HCT116 (cell line): ENCODE measurements at regions not wholly inside any gene's neighbourhood (a gene's known extent, or its start where the extent isn't known, plus 50 kb on each side); places are given as distances from the start of the nearest gene placed in this dataset.

Experiments
- ATAC-seq: fragments of 200-7000 bp; cut with Tn5 transposase; 2 replicates; pipeline ENCODE4 v1.9.1; 2020; ENCODE audit warnings: mild to moderate bottlenecking, moderate library complexity
- BruUV-seq: library from RNA; stranded (reverse); fragments of 400-500 nt; replicated peaks from 2 replicates; lab custom pipeline; 2021; lab: Mats Ljungman, UMichigan
- CTCF ChIA-PET: fragments of 300-600 bp; sonication (Branson Sonifier 250); formaldehyde crosslinking; loops from one replicate; lab custom pipeline; 2021; ENCODE audit warnings: antibody characterized with exemption; lab: Charles Lee
- POLR2A ChIA-PET: fragments of 300-600, 350-600 bp; sonication (Branson Sonifier 250); formaldehyde crosslinking; loops from one replicate; lab custom pipeline; 2021; ENCODE audit warnings: antibody characterized with exemption; lab: Charles Lee
- RAD21 ChIA-PET, 2 experiments: fragments of 300-600 bp; sonication (Branson Sonifier 250); formaldehyde crosslinking; loops; one replicate each; lab custom pipeline; 2023; ENCODE audit warnings: low total read pairs in 2 of 2; ENCODE audit not compliant: uncharacterized antibody in 2 of 2, unreplicated experiment in 2 of 2, low non-redundant PET in 1 of 2; lab: Charles Lee
- DNase-seq: peaks from one replicate; pipeline ENCODE4 v3.0.0-alpha.2; 2010; ENCODE audit warnings: low read depth, low spot score
- H2AFZ ChIP-seq: fragments of 200-600 bp; shearing (Covaris generic), sonication (generic); 2 replicates; pipeline ENCODE4 v1.6.1; 2017; ENCODE audit warnings: low read depth, mixed run types, mixed read lengths, antibody characterized with exemption, low read length; ENCODE audit not compliant: poor library complexity, severe bottlenecking
- H3K27ac ChIP-seq: 2 replicates; pipeline ENCODE4 v1.5.1; 2012; ENCODE audit warnings: low read depth, low read length
- H3K27me3 ChIP-seq: fragments of 200-600 bp; sonication (generic); 2 replicates; pipeline ENCODE4 v1.6.1; 2016; ENCODE audit warnings: mixed run types, low read length, mixed read lengths; ENCODE audit not compliant: insufficient read depth
- H3K36me3 ChIP-seq, 2 experiments: fragments of 200-500 bp in 1 of 2; fragments of 200-600 bp in 1 of 2; sonication (Bioruptor generic) in 1 of 2; sonication (generic) in 1 of 2; 2 replicates each; pipeline versions ENCODE4 v1.5.1 to v1.6.1; 2014 to 2016; ENCODE audit warnings: low read length in 2 of 2, inconsistent platforms in 1 of 2, mixed read lengths in 1 of 2, mixed run types in 1 of 2; ENCODE audit not compliant: insufficient read depth in 2 of 2, control insufficient read depth in 1 of 2
- H3K4me1 ChIP-seq, 2 experiments: fragments of 200-600 bp in 1 of 2; sonication (generic) in 1 of 2; 2 replicates each; pipeline versions ENCODE4 v1.5.1 to v1.6.1; 2012 to 2017; ENCODE audit warnings: low read length in 2 of 2, inconsistent platforms in 1 of 2, mild to moderate bottlenecking in 1 of 2, mixed read lengths in 1 of 2, mixed run types in 1 of 2, moderate library complexity in 1 of 2; ENCODE audit not compliant: insufficient read depth in 2 of 2, control insufficient read depth in 1 of 2
- H3K4me2 ChIP-seq: fragments of 200-600 bp; sonication (generic); 2 replicates; pipeline ENCODE4 v1.6.1; 2017; ENCODE audit warnings: mixed run types, low read length, mixed read lengths
- H3K4me3 ChIP-seq, 2 experiments: fragments of 200-600 bp in 1 of 2; sonication (generic) in 1 of 2; replicated peaks in 1 of 2; 2 replicates each; pipeline ENCODE4 v1.5.1; 2011 to 2016; ENCODE audit warnings: low read length in 2 of 2, control low read depth in 1 of 2, low read depth in 1 of 2, mild to moderate bottlenecking in 1 of 2, mixed read lengths in 1 of 2, mixed run types in 1 of 2
- H3K79me2 ChIP-seq: fragments of 200-600 bp; sonication (generic); 2 replicates; pipeline ENCODE4 v1.6.1; 2017; ENCODE audit warnings: mild to moderate bottlenecking, mixed run types, low read length, moderate library complexity, mixed read lengths; ENCODE audit not compliant: insufficient read depth
- H3K9ac ChIP-seq: fragments of 200-600 bp; sonication (generic); 2 replicates; pipeline ENCODE4 v1.6.1; 2016; ENCODE audit warnings: low read length, mixed read lengths
- H3K9me2 ChIP-seq: fragments of 200-600 bp; sonication (generic), shearing (Covaris generic); 2 replicates; pipeline ENCODE4 v1.6.1; 2017; ENCODE audit warnings: mixed run types, mild to moderate bottlenecking, moderate library complexity; ENCODE audit not compliant: insufficient read depth
- H3K9me3 ChIP-seq, 2 experiments: fragments of 200-500 bp in 1 of 2; fragments of 200-600 bp in 1 of 2; sonication (Bioruptor generic) in 1 of 2; sonication (generic) in 1 of 2; 2 replicates each; pipeline ENCODE4 v1.6.1; 2014 to 2017; ENCODE audit warnings: low read length in 2 of 2, mixed read lengths in 2 of 2, inconsistent platforms in 1 of 2, low read depth in 1 of 2, mild to moderate bottlenecking in 1 of 2, mixed run types in 1 of 2, moderate library complexity in 1 of 2; ENCODE audit not compliant: control insufficient read depth in 1 of 2, insufficient read depth in 1 of 2
- H4K20me1 ChIP-seq: fragments of 200-600 bp; sonication (generic), shearing (Covaris generic); 2 replicates; pipeline ENCODE4 v1.6.1; 2017; ENCODE audit warnings: mixed run types, mild to moderate bottlenecking, moderate library complexity; ENCODE audit not compliant: insufficient read depth
- ATF3 ChIP-seq: IDR thresholded peaks from 2 replicates; pipeline ENCODE4 v1.6.1; 2012
- CBX3 ChIP-seq: IDR thresholded peaks from 2 replicates; pipeline ENCODE4 v1.6.1; 2012; ENCODE audit warnings: low read depth
- CEBPB ChIP-seq: IDR thresholded peaks from 2 replicates; pipeline ENCODE4 v1.6.1; 2012; ENCODE audit warnings: low read depth
- CTCF ChIP-seq, 3 experiments: fragments of 200-600 bp in 1 of 3; sonication (generic) in 1 of 3; IDR thresholded peaks in 2 of 3; conservative IDR thresholded peaks in 1 of 3; 2 replicates each; pipeline ENCODE4 v1.5.1; 2012 to 2017; ENCODE audit warnings: low read depth in 2 of 3, low read length in 2 of 3, antibody characterized with exemption in 1 of 3, borderline replicate concordance in 1 of 3, control low read depth in 1 of 3, mild to moderate bottlenecking in 1 of 3, mixed read lengths in 1 of 3, mixed run types in 1 of 3, moderate library complexity in 1 of 3; ENCODE audit not compliant: insufficient read depth in 1 of 3
- EGR1 ChIP-seq: IDR thresholded peaks from 2 replicates; pipeline ENCODE4 v1.6.1; 2012; ENCODE audit warnings: low read depth
- ELF1 ChIP-seq: IDR thresholded peaks from 2 replicates; pipeline ENCODE4 v1.6.1; 2012; ENCODE audit warnings: low read depth, borderline replicate concordance
- EZH2phosphoT487 ChIP-seq: fragments of 200-600 bp; IDR thresholded peaks from 2 replicates; pipeline ENCODE4 v1.6.1; 2018; ENCODE audit warnings: antibody characterized with exemption, borderline replicate concordance
- JUND ChIP-seq: IDR thresholded peaks from 2 replicates; pipeline ENCODE4 v1.6.1; 2012
- MAX ChIP-seq: IDR thresholded peaks from 2 replicates; pipeline ENCODE4 v1.6.1; 2012
- POLR2A ChIP-seq: IDR thresholded peaks from 2 replicates; pipeline ENCODE4 v1.7.0; 2011; ENCODE audit warnings: borderline replicate concordance; ENCODE audit not compliant: insufficient read depth, insufficient read length; ENCODE audit errors: extremely low read depth
- POLR2AphosphoS5 ChIP-seq: IDR thresholded peaks from 2 replicates; pipeline ENCODE4 v1.6.1; 2011; ENCODE audit warnings: mild to moderate bottlenecking, low read depth, low read length, moderate library complexity
- RAD21 ChIP-seq: IDR thresholded peaks from 2 replicates; pipeline ENCODE4 v1.6.1; 2012; ENCODE audit warnings: low read depth, mild to moderate bottlenecking
- SIN3A ChIP-seq: IDR thresholded peaks from 2 replicates; pipeline ENCODE4 v1.6.1; 2012; ENCODE audit warnings: low read depth
- SP1 ChIP-seq: IDR thresholded peaks from 2 replicates; pipeline ENCODE4 v1.6.1; 2012; ENCODE audit warnings: low read depth
- TCF7L2 ChIP-seq: IDR thresholded peaks from 2 replicates; pipeline ENCODE4 v1.7.0; 2011; ENCODE audit warnings: borderline replicate concordance, inconsistent platforms; ENCODE audit not compliant: insufficient read depth, insufficient read length; ENCODE audit errors: extremely low read depth
- YY1 ChIP-seq: IDR thresholded peaks from 2 replicates; pipeline ENCODE4 v1.6.1; 2011; ENCODE audit warnings: low read length, low read depth, moderate library complexity, mild to moderate bottlenecking; ENCODE audit not compliant: insufficient replicate concordance; ENCODE audit errors: extremely low read depth
- ZBTB33 ChIP-seq: IDR thresholded peaks from 2 replicates; pipeline ENCODE4 v1.6.1; 2011; ENCODE audit warnings: mild to moderate bottlenecking, low read length, moderate library complexity; ENCODE audit not compliant: insufficient replicate concordance; ENCODE audit errors: extremely low read depth
- intact Hi-C: fragments of 100-400 bp; cut with micrococcal nuclease; formaldehyde crosslinking; loops from 2 replicates; pipeline ENCODE4 v1.10.0; 2022
- TF ChIP-seq, protein P1 (sequence below): IDR thresholded peaks from 2 replicates; pipeline ENCODE4 v1.6.1; 2012; ENCODE audit warnings: low read depth

- BruUV-seq: no TSS peak
- TF ChIP-seq ELF1 (no peak), EGR1 (no peak), YY1 (no peak), RAD21 (no peak), SIN3A (no peak), ZBTB33 (no peak), MAX (no peak), TCF7L2 (no peak), EZH2phosphoT487 (no peak), CEBPB (no peak), CTCF (IDR thresholded peaks at IDR 0.05 in 2 of 3, conservative IDR thresholded peaks at IDR 0.05 in 1 of 3; ENCODE audit: borderline replicate concordance in 1 of 3, insufficient read depth in 1 of 3, low read depth in 2 of 3, low read length in 2 of 3) (no peak), SP1 (no peak), POLR2AphosphoS5 (no peak), JUND (no peak), ATF3 (no peak), POLR2A (no peak), CBX3 (no peak)
- TF ChIP-seq, protein P1, sequence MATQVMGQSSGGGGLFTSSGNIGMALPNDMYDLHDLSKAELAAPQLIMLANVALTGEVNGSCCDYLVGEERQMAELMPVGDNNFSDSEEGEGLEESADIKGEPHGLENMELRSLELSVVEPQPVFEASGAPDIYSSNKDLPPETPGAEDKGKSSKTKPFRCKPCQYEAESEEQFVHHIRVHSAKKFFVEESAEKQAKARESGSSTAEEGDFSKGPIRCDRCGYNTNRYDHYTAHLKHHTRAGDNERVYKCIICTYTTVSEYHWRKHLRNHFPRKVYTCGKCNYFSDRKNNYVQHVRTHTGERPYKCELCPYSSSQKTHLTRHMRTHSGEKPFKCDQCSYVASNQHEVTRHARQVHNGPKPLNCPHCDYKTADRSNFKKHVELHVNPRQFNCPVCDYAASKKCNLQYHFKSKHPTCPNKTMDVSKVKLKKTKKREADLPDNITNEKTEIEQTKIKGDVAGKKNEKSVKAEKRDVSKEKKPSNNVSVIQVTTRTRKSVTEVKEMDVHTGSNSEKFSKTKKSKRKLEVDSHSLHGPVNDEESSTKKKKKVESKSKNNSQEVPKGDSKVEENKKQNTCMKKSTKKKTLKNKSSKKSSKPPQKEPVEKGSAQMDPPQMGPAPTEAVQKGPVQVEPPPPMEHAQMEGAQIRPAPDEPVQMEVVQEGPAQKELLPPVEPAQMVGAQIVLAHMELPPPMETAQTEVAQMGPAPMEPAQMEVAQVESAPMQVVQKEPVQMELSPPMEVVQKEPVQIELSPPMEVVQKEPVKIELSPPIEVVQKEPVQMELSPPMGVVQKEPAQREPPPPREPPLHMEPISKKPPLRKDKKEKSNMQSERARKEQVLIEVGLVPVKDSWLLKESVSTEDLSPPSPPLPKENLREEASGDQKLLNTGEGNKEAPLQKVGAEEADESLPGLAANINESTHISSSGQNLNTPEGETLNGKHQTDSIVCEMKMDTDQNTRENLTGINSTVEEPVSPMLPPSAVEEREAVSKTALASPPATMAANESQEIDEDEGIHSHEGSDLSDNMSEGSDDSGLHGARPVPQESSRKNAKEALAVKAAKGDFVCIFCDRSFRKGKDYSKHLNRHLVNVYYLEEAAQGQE: no peak
- peaks cover 0 to 11% of the 10 kb centered on the region in 2 experiments; a peak in 1 of 4 replicates for H3K36me3 ChIP-seq
- no peaks in the 10 kb centered on the region for H3K9me2 ChIP-seq
- intact Hi-C loops: no loop called here
- DNase-seq: no peak
- H2AFZ ChIP-seq: no peak overlapping the region
- H3K4me3 ChIP-seq: no peak overlapping the region
- no peaks in the 10 kb centered on the region for H3K27me3 ChIP-seq
- no peaks in the 10 kb centered on the region for H3K4me1 ChIP-seq
- H3K9ac ChIP-seq: no peak overlapping the region
- no peaks in the 10 kb centered on the region for H3K9me3 ChIP-seq
- POLR2A ChIA-PET: no interaction called here
- ATAC-seq: no peak
- CTCF ChIA-PET: no interaction called here
- RAD21 ChIA-PET: no interaction called here
- H3K4me2 ChIP-seq: no peak overlapping the region
- H4K20me1 ChIP-seq: no peaks in the 10 kb centered on the region
- no peaks in the 10 kb centered on the region for H3K79me2 ChIP-seq
- no peak overlapping the region for H3K27ac ChIP-seq
These were observed 100.5 kb downstream of the BLTP1 start for GRCh38 chr4:122252584-122252983.
